ENCODE measurements at regions not wholly inside any gene's neighbourhood (a gene's known extent, or its start where the extent isn't known, plus 50 kb on each side); places are given as distances from the start of the nearest gene placed in this dataset.

DNA sequence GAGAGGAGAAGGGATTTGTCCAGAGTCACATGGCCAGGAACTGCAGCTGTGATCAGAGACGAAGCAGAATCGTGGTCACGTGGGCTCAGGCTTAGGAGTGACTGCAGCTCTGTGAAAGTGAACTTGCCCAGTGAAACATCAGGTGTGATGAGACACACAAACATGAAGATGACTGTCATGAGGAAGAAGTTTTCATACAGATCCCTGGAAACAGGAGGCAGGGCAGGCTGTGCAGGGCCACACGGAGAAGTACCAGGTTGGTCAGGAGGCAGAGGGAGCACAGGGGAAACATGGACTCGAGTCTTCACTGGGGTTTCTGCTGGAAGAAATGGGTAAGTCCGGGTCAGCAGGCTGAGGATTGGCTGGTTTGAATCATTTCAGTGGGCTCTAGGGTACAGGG, 64.1 kb downstream of the BARX1 start:
- Histone ChIP-seq H3K9me3 (ENCODE audit: low read length) (peaks cover 19% of the 10 kb centered on the region), H3K4me2 (ENCODE audit: low read depth, low read length) (no peak overlapping the region), H3K27ac (ENCODE audit: extremely low read length, insufficient read depth, low read length) (no peak overlapping the region), H3K36me3 (replicated peaks in 1 of 2; ENCODE audit: control insufficient read depth in 1 of 2, insufficient read depth in 2 of 2, low read length in 2 of 2) (no peaks in the 10 kb centered on the region), H3K79me2 (ENCODE audit: insufficient read depth, low read length) (no peaks in the 10 kb centered on the region), H3K9ac (ENCODE audit: insufficient read depth, low read depth, low read length) (no peak overlapping the region), H3K27me3 (ENCODE audit: control insufficient read depth in 1 of 2, insufficient read depth in 2 of 2, low read length in 2 of 2) (peaks cover 0 to 2% of the 10 kb centered on the region in 2 experiments; a peak in 1 of 5 replicates), H4K20me1 (ENCODE audit: insufficient read depth, low read length) (no peaks in the 10 kb centered on the region), H3K4me3 (replicated peaks in 1 of 3; ENCODE audit: insufficient read depth in 1 of 3, low read depth in 2 of 3, low read length in 3 of 3) (no peak overlapping the region), H2AFZ (ENCODE audit: low read length) (no peak overlapping the region), H3K4me1 (ENCODE audit: insufficient read depth, low read length) (peaks cover 38% of the 10 kb centered on the region)
- CTCF ChIA-PET (ENCODE audit: low intra/inter-chr PET ratio, low total read pairs): no interaction called here
- 61% methylated on average over 6 of the region's 6 CpGs for WGBS (ENCODE audit: low lambda C conversion rate)
- in situ Hi-C loops (cut with HindIII; ENCODE audit: extremely low pct_ligation_motif_present, low pct_unique_long_range_greater_than_20kb) (no loop called here), intact Hi-C loops (cut with micrococcal nuclease; ENCODE audit: unreplicated experiment) (no loop called here)
- TF ChIP-seq, protein P1, sequence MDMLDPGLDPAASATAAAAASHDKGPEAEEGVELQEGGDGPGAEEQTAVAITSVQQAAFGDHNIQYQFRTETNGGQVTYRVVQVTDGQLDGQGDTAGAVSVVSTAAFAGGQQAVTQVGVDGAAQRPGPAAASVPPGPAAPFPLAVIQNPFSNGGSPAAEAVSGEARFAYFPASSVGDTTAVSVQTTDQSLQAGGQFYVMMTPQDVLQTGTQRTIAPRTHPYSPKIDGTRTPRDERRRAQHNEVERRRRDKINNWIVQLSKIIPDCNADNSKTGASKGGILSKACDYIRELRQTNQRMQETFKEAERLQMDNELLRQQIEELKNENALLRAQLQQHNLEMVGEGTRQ (IDR thresholded peaks at IDR 0.05; ENCODE audit: low read depth, low read length): 0 out of 2 replicates have a peak, but pooled peaks have one; percentile 4
- TF ChIP-seq, protein P1 (CRISPR knock-in tag; IDR thresholded peaks at IDR 0.05; ENCODE audit: borderline replicate concordance): no peak
- no peak for TF ChIP-seq MZF1 (CRISPR knock-in tag; IDR thresholded peaks at IDR 0.05; ENCODE audit: borderline replicate concordance)
- no peak for DNase-seq (ENCODE audit: low spot score)
- no peak for ATAC-seq
- no TSS peak for BruUV-seq (replicated peaks)
- no peak for FAIRE-seq
- POLR2A ChIA-PET: no interaction called here

- TF ChIP-seq MXD3 (CRISPR knock-in tag; IDR thresholded peaks at IDR 0.05): no peak
- 0 out of 2 replicates have a peak, but pooled peaks have one; percentile 50 for TF ChIP-seq LCORL (IDR thresholded peaks at IDR 0.05)
- TF ChIP-seq LCORL (CRISPR knock-in tag; IDR thresholded peaks at IDR 0.05): no peak
- no peak for TF ChIP-seq ZNF816 (CRISPR knock-in tag; IDR thresholded peaks at IDR 0.05; ENCODE audit: borderline replicate concordance)
- no TSS peak for BruUV-seq (replicated peaks)
- ChIA-PET POLR2A (no interaction called here), CTCF (ENCODE audit: low intra/inter-chr PET ratio, low total read pairs) (no interaction called here)
- DNase-seq (ENCODE audit: low spot score) (no peak), FAIRE-seq (no peak), ATAC-seq (no peak)
- peaks cover 38% of the 10 kb centered on the region for H3K4me1 ChIP-seq (ENCODE audit: insufficient read depth, low read length)
- no peaks in the 10 kb centered on the region for H3K79me2 ChIP-seq (ENCODE audit: insufficient read depth, low read length)
- no peaks in the 10 kb centered on the region for H4K20me1 ChIP-seq (ENCODE audit: insufficient read depth, low read length)
- in situ Hi-C loops (cut with HindIII; ENCODE audit: extremely low pct_ligation_motif_present, low pct_unique_long_range_greater_than_20kb): no loop called here
- peaks cover 0 to 2% of the 10 kb centered on the region in 2 experiments; a peak in 1 of 5 replicates for H3K27me3 ChIP-seq (ENCODE audit: control insufficient read depth in 1 of 2, insufficient read depth in 2 of 2, low read length in 2 of 2)
- H3K9me3 ChIP-seq (ENCODE audit: low read length): peaks cover 19% of the 10 kb centered on the region
- no peak overlapping the region for H3K4me2 ChIP-seq (ENCODE audit: low read depth, low read length)
- intact Hi-C loops (cut with micrococcal nuclease; ENCODE audit: unreplicated experiment): no loop called here
- 50% methylated on average over 1 of the region's 2 CpGs for WGBS (ENCODE audit: low lambda C conversion rate)
- H3K9ac ChIP-seq (ENCODE audit: insufficient read depth, low read depth, low read length): no peak overlapping the region
- H2AFZ ChIP-seq (ENCODE audit: low read length): no peak overlapping the region
- H3K27ac ChIP-seq (ENCODE audit: extremely low read length, insufficient read depth, low read length): no peak overlapping the region
- H3K4me3 ChIP-seq (replicated peaks in 1 of 3; ENCODE audit: insufficient read depth in 1 of 3, low read depth in 2 of 3, low read length in 3 of 3): no peak overlapping the region
- no peaks in the 10 kb centered on the region for H3K36me3 ChIP-seq (replicated peaks in 1 of 2; ENCODE audit: control insufficient read depth in 1 of 2, insufficient read depth in 2 of 2, low read length in 2 of 2)
These were observed 64.7 kb downstream of the BARX1 start for GRCh38 chr9:93890436-93890935.

All from HepG2 (cell line).